Ureter (tissue), 1 donor: ENCODE measurements at regions not wholly inside any gene's neighbourhood (a gene's known extent, or its start where the extent isn't known, plus 50 kb on each side); places are given as distances from the start of the nearest gene placed in this dataset.

ENCODE experiments used
- DNase-seq: peaks from one replicate; pipeline ENCODE4 v3.0.0-alpha.2; 2020; ENCODE audit warnings: low spot score
- donor health status: DM: yes; HTN: yes; CAD: no.

DNA sequence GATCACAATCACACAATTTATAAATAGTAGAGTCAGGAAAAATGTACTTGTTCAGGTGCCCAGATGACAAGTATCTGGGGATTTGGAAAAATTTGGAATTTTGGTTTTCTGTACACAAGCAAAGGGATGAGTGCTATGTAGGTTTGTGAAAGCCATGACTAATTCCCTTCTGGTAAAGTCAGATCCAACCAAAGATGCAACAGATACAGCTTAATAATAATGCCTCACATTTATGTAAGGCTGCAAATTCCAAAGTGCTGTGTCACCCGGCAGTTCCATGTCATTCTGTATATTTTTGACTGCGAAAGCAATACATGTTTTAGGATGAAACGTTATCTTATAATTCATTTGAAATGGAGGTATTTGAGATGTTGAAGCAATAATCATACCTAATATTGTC lies 102.7 kb upstream of the AGBL1 start:
- DNase-seq, result no peak

GRCh38 chr15:85977586-85977985 lies 102.1 kb upstream of the AGBL1 start:
- DNase-seq, result no peak

- no peak for DNase-seq
Observed at GRCh38 chr15:85979929-85980328, 99.7 kb upstream of the AGBL1 start.

GRCh38 chr15:85980946-85981345 lies 98.7 kb upstream of the AGBL1 start:
- DNase-seq, result peak; percentile 43

DNA sequence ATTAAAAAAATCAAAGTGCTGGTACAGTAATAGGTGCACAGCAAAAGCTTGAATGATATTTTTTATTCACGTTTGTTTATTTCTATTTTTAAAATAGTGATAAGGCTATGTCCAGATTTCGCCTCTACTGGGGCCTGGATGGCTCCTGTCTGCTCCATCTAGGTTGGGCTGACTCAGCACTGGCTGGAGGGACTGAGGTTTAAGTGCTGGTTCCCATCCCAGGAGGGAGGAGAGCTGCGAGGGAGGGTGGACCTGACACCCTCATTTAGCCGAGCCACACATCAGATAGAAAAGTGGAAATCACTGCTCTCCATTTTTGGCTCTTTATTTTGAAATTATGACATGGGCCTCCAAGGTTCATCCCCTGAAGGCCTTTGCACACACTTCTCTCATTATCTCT lies 95.4 kb upstream of the AGBL1 start:
- no peak for DNase-seq

DNA sequence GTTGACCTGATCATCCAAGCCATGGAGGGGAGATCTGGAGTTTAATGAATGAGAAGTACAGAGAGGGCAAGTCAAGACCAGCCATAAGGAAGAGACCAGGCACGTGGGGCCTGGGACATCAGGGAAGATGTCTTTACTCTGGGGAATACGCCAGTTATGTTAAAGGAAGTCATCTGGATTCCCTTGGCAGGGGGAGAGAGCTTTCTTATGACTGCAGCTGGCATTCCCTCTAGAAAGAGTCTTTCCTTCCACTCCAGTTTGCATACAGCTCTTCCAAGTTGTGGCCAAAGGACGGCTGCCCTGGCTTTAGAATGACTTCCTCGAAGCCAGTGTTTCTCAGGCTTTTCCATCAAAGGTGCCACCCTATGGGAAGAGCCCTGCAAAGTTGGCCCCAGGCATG lies 93.6 kb upstream of the AGBL1 start:
- no peak for DNase-seq

- no peak for DNase-seq
Observed at GRCh38 chr15:85986741-85987140, 92.9 kb upstream of the AGBL1 start.

DNA sequence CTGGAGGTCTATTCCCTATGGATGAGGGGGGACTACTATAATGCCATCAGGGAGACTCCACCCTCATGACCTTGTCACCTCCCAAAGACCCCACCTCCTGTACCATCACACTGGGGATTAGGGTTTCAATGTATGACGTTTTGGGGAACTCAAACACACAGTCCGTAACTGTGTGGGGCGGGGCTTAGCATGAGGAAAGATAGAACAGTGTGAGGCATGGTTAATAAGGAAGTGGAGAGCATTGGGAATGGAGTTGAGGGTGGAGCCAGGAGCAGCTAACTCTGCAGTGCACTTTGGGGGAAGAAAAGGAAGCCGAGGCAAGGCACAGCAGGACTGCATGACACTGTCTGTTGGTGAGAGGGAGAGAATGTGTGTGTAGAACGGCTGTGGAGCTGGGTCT lies 90.9 kb upstream of the AGBL1 start:
- DNase-seq, result no peak

GRCh38 chr15:85992224-85992623 lies 87.4 kb upstream of the AGBL1 start:
- no peak for DNase-seq

- DNase-seq, result no peak
Observed at GRCh38 chr15:85993116-85993515, 86.6 kb upstream of the AGBL1 start.

GRCh38 chr15:85997618-85998017 lies 82.1 kb upstream of the AGBL1 start:
- DNase-seq, result no peak

DNA sequence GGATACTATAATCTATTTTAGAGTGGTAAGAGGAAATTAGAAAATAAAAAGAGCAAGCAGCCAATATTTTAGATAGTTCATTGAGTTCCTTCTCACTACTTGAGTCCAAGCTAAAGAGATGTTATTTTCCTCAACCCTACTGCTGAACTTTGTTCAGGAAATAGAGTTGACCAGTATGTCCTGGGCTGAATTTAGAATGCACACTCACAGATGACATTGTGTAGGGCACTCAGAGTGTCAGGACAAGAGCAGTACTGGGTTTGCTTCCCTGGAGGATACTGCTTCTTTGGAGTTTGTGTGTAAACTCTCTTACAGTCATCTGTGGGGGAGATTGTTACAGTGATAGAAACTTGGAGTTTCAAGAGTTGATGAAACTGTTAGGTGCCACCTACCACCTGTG lies 80.0 kb upstream of the AGBL1 start:
- no peak for DNase-seq

DNA sequence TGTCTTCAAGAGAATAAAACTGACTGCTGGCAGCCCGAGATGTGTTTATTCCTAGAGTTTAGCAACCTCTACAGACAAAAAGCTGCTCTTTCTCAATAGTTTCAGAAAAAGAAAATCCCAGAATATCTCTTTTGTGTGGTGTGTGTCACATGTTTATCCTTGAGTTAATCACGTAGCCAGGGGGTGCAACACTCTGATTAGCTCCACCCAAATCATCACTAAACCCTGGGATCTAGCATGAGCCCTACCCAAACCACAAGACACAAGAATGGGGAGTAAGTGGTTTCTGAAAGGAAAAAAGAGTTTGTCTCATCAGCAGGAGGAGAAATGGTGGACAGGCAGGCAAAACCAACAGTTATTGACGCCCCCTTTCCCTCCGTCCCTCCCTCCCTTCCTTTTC lies 78.5 kb upstream of the AGBL1 start:
- no peak for DNase-seq

- no peak for DNase-seq
Observed at GRCh38 chr15:86002444-86002843, 77.2 kb upstream of the AGBL1 start.

DNA sequence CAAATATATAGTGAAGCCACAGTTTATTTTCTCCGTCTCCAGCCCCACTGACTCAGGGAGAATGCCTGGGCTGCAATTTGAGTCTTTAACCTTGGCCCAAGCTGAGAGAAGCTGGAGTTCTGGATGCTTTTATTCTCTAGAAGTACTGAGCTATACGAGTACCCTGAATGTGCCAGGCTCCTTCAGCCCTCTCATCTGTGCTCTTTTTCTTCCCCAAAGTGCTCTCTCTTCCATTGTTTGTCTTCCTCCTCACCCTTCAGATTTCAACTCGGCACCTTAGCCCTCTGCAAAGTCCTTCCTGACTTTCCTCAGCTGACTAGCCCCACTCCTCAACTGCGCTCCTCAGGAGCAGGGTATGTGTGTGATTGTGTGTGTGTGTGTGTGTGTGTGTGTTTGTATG lies 75.6 kb upstream of the AGBL1 start:
- no peak for DNase-seq

GRCh38 chr15:86006546-86006945 lies 73.1 kb upstream of the AGBL1 start:
- DNase-seq, result no peak

- no peak for DNase-seq
Observed at GRCh38 chr15:86009727-86010126, 69.9 kb upstream of the AGBL1 start.

- DNase-seq, result no peak
Observed at GRCh38 chr15:86010398-86010797, 69.3 kb upstream of the AGBL1 start.

GRCh38 chr15:86010891-86011290 lies 68.8 kb upstream of the AGBL1 start:
- DNase-seq, result no peak

GRCh38 chr15:86014016-86014415 lies 65.7 kb upstream of the AGBL1 start:
- no peak for DNase-seq

GRCh38 chr15:86016750-86017149 lies 62.9 kb upstream of the AGBL1 start:
- DNase-seq, result no peak

- DNase-seq, result no peak
Observed at GRCh38 chr15:86018679-86019078, 61.0 kb upstream of the AGBL1 start.

DNA sequence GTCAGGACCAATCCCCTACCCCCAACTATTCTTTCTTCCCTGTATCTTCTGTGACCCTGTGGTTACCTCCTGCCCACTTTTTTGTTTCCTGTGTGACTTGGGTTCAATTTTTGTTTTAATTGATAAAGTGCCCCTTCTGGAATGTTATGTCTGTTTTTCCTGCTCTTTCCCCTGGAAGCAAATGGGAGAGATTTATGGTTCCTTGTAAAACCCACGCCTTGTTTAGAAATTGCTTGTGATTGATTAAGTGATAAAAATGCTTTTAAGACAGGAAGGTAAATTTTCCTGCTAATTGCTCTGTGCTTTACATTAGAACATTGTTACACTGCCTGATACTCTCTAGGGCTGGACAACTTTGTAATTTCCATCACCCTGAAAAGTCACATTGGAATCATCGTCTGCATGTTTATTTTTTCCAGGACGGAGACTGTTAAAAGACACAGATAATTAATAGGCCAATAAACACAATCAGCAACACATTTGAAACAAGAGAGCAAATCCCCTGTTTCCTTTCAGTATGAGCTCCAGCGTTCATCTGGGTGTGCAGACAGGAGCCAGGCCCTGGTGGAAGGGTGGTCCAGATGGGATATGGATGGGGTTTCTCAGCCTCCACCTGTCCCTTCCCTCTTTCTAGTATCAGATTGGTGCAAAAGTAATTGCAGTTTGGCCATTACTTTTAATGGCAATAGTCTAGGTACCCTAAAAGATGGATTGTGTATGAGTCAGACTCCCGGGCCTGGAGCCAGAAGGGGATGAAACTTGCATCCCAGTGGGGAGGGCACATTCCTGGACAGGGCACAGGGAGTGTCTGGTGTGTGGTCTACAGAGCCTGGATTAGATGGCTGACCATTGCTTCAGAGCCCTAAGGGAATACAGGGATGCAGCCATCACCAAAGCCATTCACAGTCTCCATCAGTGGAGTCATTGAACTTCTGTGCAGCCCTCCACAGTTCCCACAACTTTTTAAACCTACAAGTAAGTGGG lies 58.1 kb upstream of the AGBL1 start:
- peak; percentile 53 for DNase-seq

DNA sequence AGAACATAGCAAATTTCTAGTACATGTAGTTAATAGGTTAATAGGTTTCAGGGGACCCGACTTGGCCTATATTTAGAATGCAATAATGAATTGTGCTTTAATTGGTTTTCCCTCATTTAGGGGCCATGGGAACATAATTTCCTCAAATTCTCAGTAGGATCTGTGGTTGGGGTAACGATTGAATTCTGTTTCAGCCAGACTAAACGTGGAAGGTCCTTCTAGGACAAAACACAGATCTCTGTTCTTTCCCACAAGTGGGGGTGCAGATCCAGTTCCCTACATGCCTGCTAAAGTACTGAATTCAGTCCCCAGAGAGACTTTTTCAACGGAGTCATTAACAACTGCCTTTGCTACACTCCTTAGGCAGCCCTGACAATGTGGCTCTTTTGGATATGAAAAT lies 50.7 kb upstream of the AGBL1 start:
- DNase-seq, result no peak
